H1 (cell line): ENCODE measurements at regions not wholly inside any gene's neighbourhood (a gene's known extent, or its start where the extent isn't known, plus 50 kb on each side); places are given as distances from the start of the nearest gene placed in this dataset.

ENCODE experiments used
- CTCF ChIA-PET: fragments of 300-600 bp; sonication (Branson Sonifier 250); formaldehyde crosslinking; loops from one replicate; lab custom pipeline; 2021; ENCODE audit not compliant: partially characterized antibody; lab: Charles Lee
- POLR2A ChIA-PET: fragments of 300-600 bp; sonication (Branson Sonifier 250); formaldehyde crosslinking; loops from one replicate; lab custom pipeline; 2021; ENCODE audit warnings: inconsistent platforms; ENCODE audit not compliant: partially characterized antibody; lab: Charles Lee
- DNase-seq, 2 experiments: peaks; one replicate each; pipeline versions ENCODE4 v3.0.0 to v3.0.0-alpha.2; 2010 to 2022; ENCODE audit warnings: low spot score in 2 of 2, low read depth in 1 of 2, mixed read lengths in 1 of 2
- FAIRE-seq: peaks from 2 replicates; lab custom pipeline; 2011; peaks lifted over from hg19 to GRCh38; lab: Jason Lieb, UNC
- H2AFZ ChIP-seq: 2 replicates; pipeline ENCODE4 v1.8.1; 2012; ENCODE audit warnings: low read length, inconsistent platforms
- H2AK5ac ChIP-seq: 2 replicates; pipeline ENCODE4 v1.6.1; 2013; ENCODE audit warnings: low read depth, low read length
- H2BK120ac ChIP-seq: replicated peaks from 2 replicates; pipeline ENCODE3; 2013; ENCODE audit warnings: low read depth, low read length, inconsistent platforms
- H2BK12ac ChIP-seq: 2 replicates; pipeline ENCODE4 v1.6.1; 2013; ENCODE audit warnings: low read depth, low read length
- H2BK15ac ChIP-seq: 2 replicates; pipeline ENCODE4 v1.6.1; 2013; ENCODE audit warnings: low read length
- H2BK20ac ChIP-seq: 2 replicates; pipeline ENCODE4 v1.6.1; 2013; ENCODE audit warnings: low read length
- H2BK5ac ChIP-seq: 2 replicates; pipeline ENCODE4 v1.6.1; 2013; ENCODE audit warnings: low read depth, low read length
- H3K14ac ChIP-seq: 2 replicates; pipeline ENCODE4 v1.6.1; 2013; ENCODE audit warnings: inconsistent platforms; ENCODE audit not compliant: insufficient read length
- H3K18ac ChIP-seq: 2 replicates; pipeline ENCODE4 v1.6.1; 2013; ENCODE audit warnings: low read length; ENCODE audit errors: extremely low read depth
- H3K23ac ChIP-seq: 2 replicates; pipeline ENCODE4 v1.6.1; 2013; ENCODE audit warnings: inconsistent platforms; ENCODE audit not compliant: insufficient read length
- H3K23me2 ChIP-seq: 2 replicates; pipeline ENCODE4 v1.6.1; 2013; ENCODE audit warnings: low read depth, low read length
- H3K27ac ChIP-seq: 2 replicates; pipeline ENCODE4 v1.6.1; 2011; ENCODE audit warnings: low read depth, low read length, inconsistent platforms
- H3K27me3 ChIP-seq, 4 experiments: replicated peaks in 1 of 4; 1 replicate in 1 of 4; 2 replicates in 3 of 4; pipeline versions ENCODE4 v1.6.1 to v1.8.1; 2011 to 2013; ENCODE audit warnings: low read length in 3 of 4, mild to moderate bottlenecking in 3 of 4, inconsistent platforms in 2 of 4, mixed read lengths in 2 of 4, moderate library complexity in 1 of 4; ENCODE audit not compliant: control insufficient read depth in 3 of 4, insufficient read depth in 3 of 4; ENCODE audit errors: extremely low read depth in 1 of 4
- H3K36me3 ChIP-seq, 4 experiments: 2 replicates each; pipeline versions ENCODE4 v1.6.1 to v1.8.1; 2011 to 2013; ENCODE audit warnings: mild to moderate bottlenecking in 4 of 4, low read length in 3 of 4, moderate library complexity in 2 of 4, control low read depth in 1 of 4, inconsistent platforms in 1 of 4; ENCODE audit not compliant: insufficient read depth in 4 of 4, control insufficient read depth in 2 of 4
- H3K4ac ChIP-seq: replicated peaks from 2 replicates; pipeline ENCODE3; 2013; ENCODE audit warnings: low read length, low read depth, mixed read lengths, inconsistent platforms; ENCODE audit not compliant: insufficient read length
- H3K4me1 ChIP-seq, 4 experiments: replicated peaks in 1 of 4; 1 replicate in 1 of 4; 2 replicates in 3 of 4; pipeline versions ENCODE4 v1.6.1 to v1.8.1; 2011 to 2013; ENCODE audit warnings: low read length in 3 of 4, inconsistent platforms in 2 of 4, mixed read lengths in 1 of 4; ENCODE audit not compliant: insufficient read depth in 4 of 4, control insufficient read depth in 3 of 4
- H3K4me2 ChIP-seq, 2 experiments: 2 replicates each; pipeline versions ENCODE4 v1.6.1 to v1.8.1; 2011 to 2013; ENCODE audit warnings: low read depth in 2 of 2, low read length in 2 of 2, control low read depth in 1 of 2, inconsistent platforms in 1 of 2, mild to moderate bottlenecking in 1 of 2; ENCODE audit not compliant: insufficient read depth in 1 of 2
- H3K4me3 ChIP-seq, 4 experiments: fragments of 200-600, 300-600 bp in 1 of 4; sonication (generic), shearing (Covaris generic), sonication (Bioruptor Twin) in 1 of 4; 2 replicates each; pipeline versions ENCODE4 v1.5.1 to v1.8.1; 2011 to 2016; ENCODE audit warnings: low read length in 4 of 4, low read depth in 3 of 4, control low read depth in 2 of 4, inconsistent platforms in 2 of 4, mild to moderate bottlenecking in 2 of 4, mixed read lengths in 1 of 4, moderate library complexity in 1 of 4; ENCODE audit not compliant: insufficient read depth in 2 of 4; ENCODE audit errors: extremely low read depth in 1 of 4
- H3K56ac ChIP-seq: replicated peaks from 2 replicates; pipeline ENCODE3; 2013; ENCODE audit warnings: low read depth, mild to moderate bottlenecking, mixed read lengths, low read length, inconsistent platforms; ENCODE audit not compliant: insufficient read length
- H3K79me1 ChIP-seq: 2 replicates; pipeline ENCODE4 v1.6.1; 2013; ENCODE audit warnings: low read depth, low read length, control low read depth
- H3K79me2 ChIP-seq, 2 experiments: 2 replicates each; pipeline versions ENCODE4 v1.6.1 to v1.8.1; 2012 to 2013; ENCODE audit warnings: low read length in 2 of 2, mild to moderate bottlenecking in 2 of 2, inconsistent platforms in 1 of 2; ENCODE audit not compliant: insufficient read depth in 2 of 2, control insufficient read depth in 1 of 2
- H3K9ac ChIP-seq, 4 experiments: replicated peaks in 1 of 4; 1 replicate in 1 of 4; 2 replicates in 3 of 4; pipeline versions ENCODE4 v1.6.1 to v1.8.1; 2011 to 2013; ENCODE audit warnings: low read depth in 3 of 4, low read length in 3 of 4, control low read depth in 2 of 4, mild to moderate bottlenecking in 2 of 4, moderate library complexity in 2 of 4, inconsistent platforms in 1 of 4; ENCODE audit errors: extremely low read depth in 1 of 4
- H3K9me3 ChIP-seq, 2 experiments: 2 replicates each; pipeline versions ENCODE4 v1.6.1 to v1.8.1; 2012 to 2013; ENCODE audit warnings: mild to moderate bottlenecking in 2 of 2, moderate library complexity in 2 of 2, control low read depth in 1 of 2, inconsistent platforms in 1 of 2, low read depth in 1 of 2, low read length in 1 of 2, mixed read lengths in 1 of 2; ENCODE audit not compliant: insufficient read depth in 2 of 2
- H4K20me1 ChIP-seq, 2 experiments: replicated peaks in 1 of 2; 2 replicates each; pipeline versions ENCODE3 to v1.8.1; 2011 to 2013; ENCODE audit warnings: inconsistent platforms in 2 of 2, low read length in 2 of 2, mild to moderate bottlenecking in 1 of 2; ENCODE audit not compliant: insufficient read depth in 2 of 2, control insufficient read depth in 1 of 2
- H4K5ac ChIP-seq: 2 replicates; pipeline ENCODE4 v1.6.1; 2013; ENCODE audit warnings: low read length, low read depth, mixed read lengths, inconsistent platforms; ENCODE audit not compliant: insufficient read length
- H4K8ac ChIP-seq: 2 replicates; pipeline ENCODE4 v1.8.0; 2013; ENCODE audit warnings: mild to moderate bottlenecking, moderate library complexity, low read length, inconsistent platforms; ENCODE audit not compliant: insufficient read depth; ENCODE audit errors: extremely low read depth
- H4K91ac ChIP-seq: replicated peaks from 2 replicates; pipeline ENCODE3; 2013; ENCODE audit warnings: low read length, mixed read lengths, inconsistent platforms; ENCODE audit not compliant: insufficient read length
- BCL11A ChIP-seq, 2 experiments: IDR thresholded peaks; one replicate each; pipeline ENCODE4 v1.6.1; 2011; ENCODE audit warnings: low read depth in 2 of 2, low read length in 2 of 2, mild to moderate bottlenecking in 2 of 2
- CBX8 ChIP-seq: fragments of 300-800, 300-1000 bp; sonication (generic); IDR thresholded peaks from 2 replicates; pipeline ENCODE4 v1.7.1; 2016; ENCODE audit warnings: low read depth, low read length, borderline replicate concordance
- CHD1 ChIP-seq: IDR thresholded peaks from 2 replicates; pipeline ENCODE4 v1.6.1; 2012; ENCODE audit warnings: low read depth, low read length, improper control_type of control experiment
- FOSL1 ChIP-seq: IDR thresholded peaks from 2 replicates; pipeline ENCODE4 v1.6.1; 2011; ENCODE audit warnings: mild to moderate bottlenecking, low read depth, low read length, moderate library complexity; ENCODE audit not compliant: insufficient read depth
- HDAC2 ChIP-seq, 2 experiments: fragments of 300-600 bp in 1 of 2; sonication (generic) in 1 of 2; IDR thresholded peaks; 2 replicates each; pipeline ENCODE4 v1.6.1; 2011 to 2012; ENCODE audit warnings: low read depth in 2 of 2, low read length in 2 of 2, mild to moderate bottlenecking in 2 of 2, moderate library complexity in 2 of 2, borderline replicate concordance in 1 of 2, inconsistent platforms in 1 of 2
- HDAC6 ChIP-seq: IDR thresholded peaks from one replicate; pipeline ENCODE4 v1.7.1; 2012; ENCODE audit warnings: low read depth, mild to moderate bottlenecking, inconsistent platforms, low read length, moderate library complexity
- KDM1A ChIP-seq: fragments of 200-600, 300-600 bp; sonication (generic); IDR thresholded peaks from 2 replicates; pipeline ENCODE4 v1.7.1; 2016; ENCODE audit warnings: mild to moderate bottlenecking, low read length, borderline replicate concordance
- KDM5A ChIP-seq: fragments of 200-600 bp; IDR thresholded peaks from 2 replicates; pipeline ENCODE4 v1.7.1; 2012; ENCODE audit warnings: mild to moderate bottlenecking, low read length, inconsistent platforms, mixed read lengths
- MAX ChIP-seq: IDR thresholded peaks from 2 replicates; pipeline ENCODE4 v1.6.1; 2012; ENCODE audit warnings: inconsistent platforms
- POLR2A ChIP-seq, 2 experiments: IDR thresholded peaks; 1 replicate in 1 of 2; 2 replicates in 1 of 2; pipeline ENCODE4 v1.6.1; 2011; ENCODE audit warnings: low read depth in 2 of 2, low read length in 2 of 2, mild to moderate bottlenecking in 2 of 2; ENCODE audit errors: control extremely low read depth in 1 of 2
- RBBP5 ChIP-seq: IDR thresholded peaks from 2 replicates; pipeline ENCODE4 v1.7.1; 2012; ENCODE audit warnings: low read depth, mild to moderate bottlenecking, inconsistent platforms, low read length, moderate library complexity, borderline replicate concordance
- RXRA ChIP-seq: IDR thresholded peaks from 2 replicates; pipeline ENCODE4 v1.6.1; 2011; ENCODE audit warnings: low read depth, mild to moderate bottlenecking, low read length, moderate library complexity; ENCODE audit not compliant: insufficient read depth
- SAP30 ChIP-seq: fragments of 300-600 bp; sonication (generic); IDR thresholded peaks from 2 replicates; pipeline ENCODE4 v1.7.1; 2012; ENCODE audit warnings: low read length, moderate library complexity, mild to moderate bottlenecking, inconsistent platforms; ENCODE audit not compliant: insufficient read depth, insufficient replicate concordance
- SIX5 ChIP-seq: IDR thresholded peaks from 2 replicates; pipeline ENCODE4 v1.6.1; 2011; ENCODE audit warnings: mild to moderate bottlenecking, low read depth, low read length
- SP1 ChIP-seq: IDR thresholded peaks from 2 replicates; pipeline ENCODE4 v1.6.1; 2011; ENCODE audit warnings: low read depth, low read length
- YY1 ChIP-seq: IDR thresholded peaks from 2 replicates; pipeline ENCODE4 v1.6.1; 2011; ENCODE audit warnings: low read depth, mild to moderate bottlenecking, low read length
- WGBS, 2 experiments: shearing (Covaris generic) in 1 of 2; methylation state at CpG; one replicate each; pipeline versions ENCODE4 v1.1.6 to v1.1.7; 2013 to 2015; ENCODE audit warnings: low lambda C conversion rate in 2 of 2, mixed read lengths in 2 of 2, inconsistent platforms in 1 of 2, low coverage in 1 of 2, missing lambda C conversion rate in 1 of 2; ENCODE audit not compliant: insufficient replicate concordance in 2 of 2, insufficient coverage in 1 of 2, insufficient read length in 1 of 2; ENCODE audit errors: extremely low coverage in 1 of 2, missing lambda C conversion rate in 1 of 2; 5-methylcytosine and 5-hydroxymethylcytosine counted together

- FAIRE-seq (no peak), DNase-seq (no peak)
- Histone ChIP-seq H3K27ac (no peak overlapping the region), H4K91ac (no peak overlapping the region), H3K23ac (no peak overlapping the region), H3K36me3 (no peaks in the 10 kb centered on the region), H3K79me1 (no peaks in the 10 kb centered on the region), H4K20me1 (no peaks in the 10 kb centered on the region), H3K4me2 (no peak overlapping the region), H3K4ac (no peak overlapping the region), H2BK12ac (no peak overlapping the region), H2BK5ac (no peak overlapping the region), H3K27me3 (no peaks in the 10 kb centered on the region), H3K4me3 (no peak overlapping the region), H4K5ac (no peak overlapping the region), H3K23me2 (no peaks in the 10 kb centered on the region), H4K8ac (no peak overlapping the region), H3K56ac (no peak overlapping the region), H3K9ac (no peak overlapping the region), H3K14ac (no peak overlapping the region), H2AK5ac (no peak overlapping the region), H2BK15ac (no peak overlapping the region), H3K79me2 (no peaks in the 10 kb centered on the region), H3K9me3 (no peaks in the 10 kb centered on the region), H3K18ac (no peak overlapping the region), H2BK120ac (no peak overlapping the region), H2BK20ac (no peak overlapping the region), H3K4me1 (no peaks in the 10 kb centered on the region), H2AFZ (no peak overlapping the region)
- POLR2A ChIA-PET, result no interaction called here
- 97% methylated on average over 2 of the region's 2 CpGs; no CpG with 5 or more reads in 1 of the 2 experiments for WGBS, 2 experiments
- CTCF ChIA-PET, result no interaction called here
- TF ChIP-seq RBBP5 (no peak), MAX (no peak), RXRA (no peak), BCL11A (IDR thresholded peaks at IDR 0.05; ENCODE audit: low read depth in 2 of 2, low read length in 2 of 2) (no peak), HDAC2 (IDR thresholded peaks at IDR 0.05; ENCODE audit: borderline replicate concordance in 1 of 2, low read depth in 2 of 2, low read length in 2 of 2) (no peak), POLR2A (IDR thresholded peaks at IDR 0.05; ENCODE audit: control extremely low read depth in 1 of 2, low read depth in 2 of 2, low read length in 2 of 2) (no peak), CHD1 (no peak), SIX5 (no peak), YY1 (no peak), KDM5A (no peak), FOSL1 (no peak), SP1 (no peak), HDAC6 (no peak), KDM1A (no peak), SAP30 (no peak), CBX8 (no peak)
Measured at GRCh38 chr2:183812091-183812490, 687.8 kb downstream of the NUP35 start.
